NCI-H2227 (cell line): ENCODE measurements at regions not wholly inside any gene's neighbourhood (a gene's known extent, or its start where the extent isn't known, plus 50 kb on each side); places are given as distances from the start of the nearest gene placed in this dataset.

ENCODE experiments used
- DNase-seq: peaks from one replicate; lab custom pipeline; 2025; ENCODE audit not compliant: unreplicated experiment; lab: John Stamatoyannopoulos, UW

- no peak for DNase-seq
Measured at GRCh38 chr16:77590707-77591106, 131.6 kb upstream of the NUDT7 start.

DNA sequence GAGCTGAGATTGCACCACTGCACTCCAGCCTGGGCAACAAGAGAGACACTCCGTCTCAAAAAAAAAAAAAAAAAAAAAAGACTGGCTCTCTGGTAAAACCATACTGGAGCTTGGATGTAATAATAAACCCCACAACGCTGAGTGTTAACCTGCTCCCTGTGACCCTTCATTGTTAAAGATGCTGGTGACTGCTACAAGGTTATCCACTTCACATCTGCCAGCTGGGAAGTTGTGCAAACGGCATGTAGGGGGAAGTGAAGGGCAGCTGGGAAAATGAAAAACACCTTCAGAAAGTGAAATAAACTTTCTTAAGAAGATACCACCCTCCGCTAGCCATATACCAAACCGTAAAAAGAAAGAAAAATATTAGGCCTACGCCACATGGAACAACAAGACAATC, 131.0 kb upstream of the NUDT7 start:
- DNase-seq: peak; percentile 12

DNA sequence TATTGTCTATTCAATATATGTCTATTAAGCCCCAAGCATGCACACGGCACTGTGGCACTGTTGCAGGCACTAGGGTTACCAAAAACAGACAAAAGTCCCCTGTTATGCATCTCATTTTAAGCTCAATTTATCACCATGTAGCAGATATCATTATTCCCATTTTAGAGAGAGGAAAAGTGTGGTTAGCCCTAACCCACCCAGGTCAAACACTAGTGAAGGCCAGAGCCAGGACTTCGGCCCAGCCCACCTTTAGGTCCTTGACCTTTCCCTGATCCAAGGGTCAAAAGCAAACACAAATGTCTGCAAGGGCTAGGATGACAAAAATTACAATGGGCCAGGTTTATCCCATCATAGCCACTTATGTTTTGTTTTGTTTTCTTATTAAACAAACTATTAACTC, 130.3 kb upstream of the NUDT7 start:
- DNase-seq: no peak

- DNase-seq: no peak
Measured at GRCh38 chr16:77594057-77594456, 128.3 kb upstream of the NUDT7 start.

DNA sequence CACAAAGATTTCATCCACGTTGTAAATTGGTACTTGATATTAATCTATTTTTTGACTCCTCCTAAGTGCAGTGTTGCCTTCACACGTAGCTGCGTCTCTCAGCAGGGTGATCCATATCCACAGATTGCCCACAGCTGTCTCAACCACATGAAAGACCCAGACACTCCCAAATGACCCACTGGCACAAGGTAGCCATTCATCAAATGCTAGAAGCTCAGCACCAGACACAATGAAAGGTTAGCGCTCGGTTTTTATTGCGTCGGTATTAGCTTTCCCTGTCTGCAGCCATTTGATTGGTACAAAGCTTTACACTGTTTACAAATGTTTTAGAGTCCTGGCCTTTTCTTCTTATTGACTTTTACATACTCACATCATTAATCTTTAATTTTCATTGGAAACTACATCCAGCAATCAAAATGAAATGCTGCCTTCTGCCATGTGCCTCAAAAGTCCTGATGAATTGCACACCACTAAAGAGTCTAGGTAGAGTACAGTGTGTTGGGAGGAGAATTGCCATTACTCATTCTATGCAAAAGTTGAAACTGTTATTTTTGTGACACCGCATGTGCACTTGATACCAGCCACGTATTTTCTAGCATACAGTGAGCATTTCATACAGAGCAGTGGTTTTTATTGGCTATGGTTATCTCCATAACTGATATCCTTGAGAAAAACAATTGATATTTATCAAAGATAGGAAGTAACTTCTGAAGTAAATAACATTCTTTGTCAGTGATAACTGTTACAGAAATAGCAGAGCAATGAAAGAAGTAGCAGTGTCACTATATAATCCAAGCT, 127.3 kb upstream of the NUDT7 start:
- peak; percentile 75 for DNase-seq

DNA sequence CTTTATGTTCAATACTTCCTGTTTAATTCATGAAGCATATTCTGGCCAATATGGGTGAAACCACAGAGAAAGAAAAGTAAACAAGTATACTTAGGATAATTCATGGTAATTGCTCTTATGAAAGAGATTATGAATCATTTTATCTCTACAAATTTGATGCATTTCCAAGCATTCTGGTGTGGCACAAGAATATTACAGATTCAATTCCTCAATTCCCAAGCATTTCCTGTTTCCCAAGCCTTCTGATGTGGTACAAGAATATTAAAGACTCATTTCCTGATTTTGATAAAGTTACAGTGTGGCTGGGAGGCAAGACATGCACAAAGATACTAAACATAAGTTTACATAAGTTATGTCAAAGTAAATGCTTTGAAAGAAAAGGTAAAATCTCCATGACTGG, 126.1 kb upstream of the NUDT7 start:
- no peak for DNase-seq

GRCh38 chr16:77599793-77600415, 122.4 kb upstream of the NUDT7 start:
- peak; percentile 15 for DNase-seq

DNA sequence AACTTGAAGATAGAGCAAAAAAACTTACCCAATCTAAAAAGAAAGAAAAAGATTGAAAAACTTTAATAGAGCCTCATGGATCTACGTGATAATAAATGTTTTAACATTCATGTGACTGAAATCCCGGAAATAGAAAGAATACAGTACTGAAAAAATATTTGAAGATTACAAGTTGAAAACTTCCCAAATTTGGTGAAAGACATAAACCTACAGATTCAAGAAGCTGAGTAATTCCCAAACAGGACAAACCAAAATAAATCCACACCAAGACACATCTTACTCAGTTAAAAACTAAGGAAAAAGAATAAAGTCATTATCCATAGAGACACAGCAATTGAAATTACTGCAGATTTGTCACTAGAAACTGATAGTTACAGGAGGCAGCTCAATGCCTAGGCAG, 121.8 kb upstream of the NUDT7 start:
- DNase-seq: no peak

DNA sequence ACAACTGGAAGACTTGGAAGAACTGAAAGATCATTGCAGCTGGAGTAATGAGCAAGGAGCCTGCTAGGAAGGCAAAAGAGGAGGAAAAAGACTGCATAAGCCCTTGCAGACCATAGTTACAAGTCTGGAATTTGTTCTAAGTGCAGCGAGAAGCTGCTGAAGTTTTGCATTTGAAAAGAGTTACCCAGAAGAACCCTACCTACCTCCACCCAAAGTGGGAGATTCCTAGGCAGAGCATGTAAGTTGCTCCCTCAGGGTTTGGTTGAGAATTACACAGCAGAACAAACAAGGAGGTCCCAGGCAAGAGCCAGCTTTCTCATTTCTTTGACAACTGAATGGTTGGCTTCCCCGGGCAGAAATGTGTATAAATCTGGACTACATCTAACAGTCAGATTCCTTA, 118.7 kb upstream of the NUDT7 start:
- DNase-seq: no peak

DNA sequence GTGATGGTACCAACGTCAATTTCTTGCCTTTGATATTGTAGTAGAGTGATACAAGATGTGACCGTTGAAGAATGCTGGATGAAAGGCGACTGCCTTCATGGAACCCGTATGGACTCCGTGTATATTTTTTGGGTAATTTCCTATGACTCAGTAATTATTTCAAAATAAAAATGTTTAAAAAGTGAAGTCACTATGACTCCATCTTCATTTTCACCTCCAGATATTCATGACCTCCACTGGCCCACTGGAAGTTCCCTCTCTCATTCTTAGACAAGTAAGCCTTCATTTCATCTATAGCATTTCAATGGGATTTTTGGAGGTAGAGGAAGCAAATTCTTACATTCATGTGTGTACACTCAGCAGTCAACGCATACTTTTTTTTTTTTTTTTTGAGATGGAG, 111.8 kb upstream of the NUDT7 start:
- no peak for DNase-seq

- DNase-seq: no peak
Measured at GRCh38 chr16:77611386-77611785, 110.9 kb upstream of the NUDT7 start.

- DNase-seq: no peak
Measured at GRCh38 chr16:77612596-77612995, 109.7 kb upstream of the NUDT7 start.

GRCh38 chr16:77613095-77613494, 109.2 kb upstream of the NUDT7 start:
- no peak for DNase-seq

DNA sequence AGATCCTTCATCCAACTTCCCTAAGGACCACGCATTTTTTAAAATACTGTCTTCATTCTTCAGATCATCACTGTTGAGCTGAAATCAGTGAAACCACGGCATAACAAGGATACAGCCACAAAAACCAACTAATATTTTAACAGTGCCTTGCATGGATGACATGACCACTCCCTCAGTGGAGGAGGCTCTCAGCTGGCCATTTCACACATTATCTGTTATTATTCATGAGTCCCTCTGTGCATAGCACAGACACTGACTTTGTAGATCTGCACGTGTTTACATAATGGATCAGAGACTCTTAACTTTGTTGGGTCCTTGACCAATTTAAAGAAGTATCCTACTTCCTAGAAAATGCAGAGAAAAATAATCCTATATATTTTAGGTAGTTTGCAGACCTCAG, 104.8 kb upstream of the NUDT7 start:
- DNase-seq: no peak

DNA sequence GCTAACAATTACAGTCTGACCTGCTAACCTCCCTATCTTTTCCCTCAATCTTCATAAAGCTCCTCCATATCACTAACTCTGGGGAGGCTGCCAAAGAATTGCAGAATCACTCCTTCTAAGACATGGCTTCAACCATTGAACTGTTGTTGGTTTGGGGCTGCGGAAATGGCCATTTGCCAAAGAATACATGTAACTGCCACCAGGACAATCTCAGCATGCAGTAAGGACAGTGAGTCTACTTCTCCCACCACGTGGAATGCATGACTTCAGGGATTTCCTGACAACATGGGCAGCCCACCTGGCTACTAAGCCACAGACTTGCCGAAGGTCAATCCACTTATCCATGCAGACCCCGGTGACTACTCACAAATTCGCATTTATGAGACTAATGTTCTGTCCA, 104.3 kb upstream of the NUDT7 start:
- peak; percentile 10 for DNase-seq

DNA sequence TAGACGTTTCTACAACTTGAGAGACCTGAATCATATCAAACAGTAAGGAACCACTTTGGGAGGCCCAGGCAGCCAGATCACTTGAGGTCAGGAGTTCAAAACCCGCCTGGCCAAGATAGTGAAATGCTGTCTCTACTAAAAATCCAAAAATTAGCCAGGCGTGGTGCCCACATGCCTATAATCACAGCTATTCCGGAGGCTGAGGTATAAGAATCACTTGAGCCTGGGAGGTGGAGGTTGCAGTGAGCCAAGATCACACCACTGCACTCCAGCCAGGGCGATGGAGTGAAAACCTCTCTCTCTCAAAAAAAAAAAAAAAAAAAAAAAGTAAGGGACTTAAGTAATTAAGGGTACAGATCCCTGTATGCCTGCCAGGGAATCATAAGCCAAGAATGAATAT, 103.4 kb upstream of the NUDT7 start:
- no peak for DNase-seq

DNA sequence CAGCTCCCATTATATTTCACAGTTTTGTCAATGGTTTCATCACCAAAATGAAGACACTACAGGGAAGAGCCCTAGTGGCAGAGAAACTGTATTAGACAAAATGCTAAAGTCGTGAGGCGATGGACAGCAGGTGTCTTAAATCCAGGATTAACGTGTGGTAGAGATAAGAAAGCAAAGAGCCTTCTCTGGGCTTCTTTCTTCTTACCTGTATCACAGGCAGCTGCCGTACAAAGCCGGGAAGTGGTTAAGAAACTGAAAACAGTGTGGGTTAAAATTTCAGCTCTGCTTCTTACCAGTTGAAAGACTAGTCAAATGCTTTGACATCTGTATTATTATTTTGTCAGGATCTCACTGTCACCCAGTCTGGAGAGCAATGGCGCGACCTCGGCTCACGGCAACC, 98.2 kb upstream of the NUDT7 start:
- DNase-seq: no peak

DNA sequence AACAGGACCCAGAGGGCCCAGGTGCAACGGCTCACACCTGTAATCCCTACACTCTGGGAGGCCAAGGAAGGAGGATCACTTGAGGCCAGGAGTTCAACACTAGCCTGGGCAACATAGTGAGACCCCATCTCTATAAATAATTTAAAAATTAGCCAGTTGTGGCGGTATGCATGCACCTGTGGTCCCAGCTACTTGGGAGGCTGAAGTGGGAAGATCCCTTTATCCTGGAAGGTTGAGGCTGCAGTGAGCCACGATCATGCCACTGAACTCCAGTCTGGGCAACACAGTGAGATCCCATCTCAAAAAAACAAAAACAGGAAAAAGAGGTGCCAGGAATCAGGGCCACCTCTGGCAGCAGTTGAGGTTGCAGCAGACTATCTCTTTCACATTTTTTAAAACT, 85.7 kb upstream of the NUDT7 start:
- no peak for DNase-seq

GRCh38 chr16:77637940-77638339, 84.4 kb upstream of the NUDT7 start:
- no peak for DNase-seq

DNA sequence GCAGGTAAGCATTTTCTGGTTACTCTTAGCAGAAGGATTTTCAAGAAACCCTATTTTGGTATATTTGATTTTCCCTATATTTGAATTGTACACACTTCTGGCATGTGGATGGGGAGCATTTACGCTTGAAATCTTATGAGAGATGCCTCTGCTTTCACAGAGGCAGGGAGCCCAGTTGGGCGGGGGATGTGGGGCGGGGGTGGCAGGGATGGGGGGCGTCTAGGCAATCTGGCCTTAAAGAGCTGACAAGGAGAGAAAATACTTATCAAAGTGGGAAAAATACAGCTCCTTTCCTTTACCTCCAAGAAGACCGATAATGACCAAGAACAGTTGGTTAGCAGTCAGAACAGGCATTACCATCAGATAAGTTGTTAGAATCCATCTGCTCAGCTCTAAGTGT, 79.1 kb upstream of the NUDT7 start:
- DNase-seq: no peak

DNA sequence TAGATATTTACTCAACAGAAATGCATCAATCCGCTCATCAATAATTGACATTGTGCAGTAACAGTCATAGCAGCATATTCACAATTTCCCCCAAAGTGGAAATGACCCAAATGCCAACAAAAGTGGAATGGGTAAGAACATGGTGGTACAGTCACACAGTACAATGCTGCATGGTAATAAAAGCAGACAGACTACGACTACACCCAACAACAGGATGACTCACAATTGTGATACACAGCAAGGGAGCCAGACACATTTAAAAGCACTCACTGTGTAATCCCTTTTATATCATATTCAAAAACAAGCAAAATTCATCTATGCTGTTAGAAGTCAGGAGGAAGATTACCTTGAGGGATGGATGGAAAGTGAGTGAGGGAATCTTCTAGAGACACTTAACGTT, 76.5 kb upstream of the NUDT7 start:
- no peak for DNase-seq

DNA sequence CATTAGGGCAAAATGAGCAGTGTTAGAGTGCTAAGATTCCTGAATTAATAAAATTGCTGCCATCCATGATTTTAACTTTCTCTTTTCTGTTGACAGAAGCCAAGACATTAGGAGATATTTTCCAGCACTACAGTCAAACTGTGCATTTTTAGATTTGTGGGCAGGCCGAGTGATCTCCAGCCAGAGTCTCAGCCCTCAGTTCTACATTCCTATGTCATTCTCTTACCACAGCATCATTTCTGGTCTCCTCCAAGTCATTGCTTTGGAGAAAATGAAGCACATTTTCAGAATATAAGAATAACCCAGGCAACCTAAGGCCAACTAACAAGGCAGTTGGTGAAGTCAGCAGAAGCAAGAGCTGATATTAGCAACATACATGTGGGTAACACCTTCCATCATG, 74.6 kb upstream of the NUDT7 start:
- DNase-seq: no peak

DNA sequence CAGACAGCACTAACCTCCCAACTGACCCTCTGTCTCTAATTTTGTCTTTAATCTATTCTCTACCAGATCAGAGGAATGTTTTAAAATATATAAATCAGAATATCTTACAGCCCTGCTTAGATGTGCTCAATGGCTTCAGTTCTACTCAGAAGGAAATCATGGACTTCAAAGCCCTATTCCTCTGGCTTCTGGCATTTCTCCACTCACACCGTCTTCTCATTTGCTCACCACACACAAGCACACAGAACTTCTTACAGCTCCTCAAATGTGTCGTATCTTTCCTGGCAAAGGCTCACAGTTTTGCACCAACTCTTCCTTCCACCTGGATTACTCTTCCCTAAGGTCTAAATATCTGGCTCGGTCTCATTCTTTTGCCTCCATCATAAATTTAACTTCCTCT, 71.6 kb upstream of the NUDT7 start:
- no peak for DNase-seq
